ENCODE measurements at regions not wholly inside any gene's neighbourhood (a gene's known extent, or its start where the extent isn't known, plus 50 kb on each side); places are given as distances from the start of the nearest gene placed in this dataset.

DNA sequence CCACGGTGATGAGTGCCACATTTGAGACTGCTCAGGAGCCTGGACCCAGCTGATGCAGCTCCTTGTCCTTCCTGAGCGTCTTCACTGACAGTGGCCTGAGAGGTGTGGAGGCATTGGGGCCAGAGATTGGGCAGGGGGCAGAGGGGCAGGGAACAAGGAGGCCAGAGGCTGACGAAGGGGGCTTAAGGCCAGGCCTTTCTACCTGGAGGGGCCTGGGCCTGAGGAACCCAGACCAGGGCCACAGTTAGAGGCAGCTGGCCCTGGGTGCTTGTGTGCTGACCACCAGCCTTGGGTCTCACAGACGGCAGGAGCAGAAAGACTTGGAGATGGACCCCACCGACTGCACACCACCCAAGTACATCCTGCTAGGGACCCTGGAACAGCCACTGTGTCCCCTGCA, 168.2 kb upstream of the ZNF267 start:
- no peak overlapping the region for H3K4me3 ChIP-seq (ENCODE audit: low read depth, low read length)
- FAIRE-seq (no peak), DNase-seq (ENCODE audit: low read depth) (no peak)
- H3K36me3 ChIP-seq (ENCODE audit: control insufficient read depth, insufficient read depth, low read length): peaks cover 26% of the 10 kb centered on the region
- no peaks in the 10 kb centered on the region for H3K27me3 ChIP-seq (ENCODE audit: control insufficient read depth, insufficient read depth, low read length)
- TF ChIP-seq, protein P1, sequence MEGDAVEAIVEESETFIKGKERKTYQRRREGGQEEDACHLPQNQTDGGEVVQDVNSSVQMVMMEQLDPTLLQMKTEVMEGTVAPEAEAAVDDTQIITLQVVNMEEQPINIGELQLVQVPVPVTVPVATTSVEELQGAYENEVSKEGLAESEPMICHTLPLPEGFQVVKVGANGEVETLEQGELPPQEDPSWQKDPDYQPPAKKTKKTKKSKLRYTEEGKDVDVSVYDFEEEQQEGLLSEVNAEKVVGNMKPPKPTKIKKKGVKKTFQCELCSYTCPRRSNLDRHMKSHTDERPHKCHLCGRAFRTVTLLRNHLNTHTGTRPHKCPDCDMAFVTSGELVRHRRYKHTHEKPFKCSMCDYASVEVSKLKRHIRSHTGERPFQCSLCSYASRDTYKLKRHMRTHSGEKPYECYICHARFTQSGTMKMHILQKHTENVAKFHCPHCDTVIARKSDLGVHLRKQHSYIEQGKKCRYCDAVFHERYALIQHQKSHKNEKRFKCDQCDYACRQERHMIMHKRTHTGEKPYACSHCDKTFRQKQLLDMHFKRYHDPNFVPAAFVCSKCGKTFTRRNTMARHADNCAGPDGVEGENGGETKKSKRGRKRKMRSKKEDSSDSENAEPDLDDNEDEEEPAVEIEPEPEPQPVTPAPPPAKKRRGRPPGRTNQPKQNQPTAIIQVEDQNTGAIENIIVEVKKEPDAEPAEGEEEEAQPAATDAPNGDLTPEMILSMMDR (IDR thresholded peaks at IDR 0.05; ENCODE audit: insufficient read depth, low read length, severe bottlenecking): no peak

DNA sequence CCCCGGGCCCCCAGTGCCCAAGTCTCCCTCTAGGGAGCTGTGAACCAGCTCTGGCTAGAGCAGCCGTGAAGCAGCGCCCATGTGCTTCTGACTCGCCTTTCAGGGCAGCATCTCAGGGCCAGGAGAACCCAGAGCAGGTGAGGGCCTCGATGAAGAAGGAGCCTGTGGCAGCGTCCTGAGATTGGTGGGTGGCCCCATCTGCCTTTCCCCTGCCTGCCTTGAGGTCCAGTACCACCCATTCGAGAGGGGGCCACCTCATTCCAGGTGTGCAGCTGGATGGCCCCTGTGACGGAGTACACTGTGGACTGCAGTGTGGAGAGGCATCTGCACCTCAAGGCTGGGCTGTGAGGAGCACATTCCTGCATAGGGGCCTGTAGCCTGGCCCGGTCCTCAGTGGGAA, 167.3 kb upstream of the ZNF267 start:
- Histone ChIP-seq H3K36me3 (ENCODE audit: control insufficient read depth, insufficient read depth, low read length) (peaks cover 26% of the 10 kb centered on the region), H3K27me3 (ENCODE audit: control insufficient read depth, insufficient read depth, low read length) (no peaks in the 10 kb centered on the region), H3K4me3 (ENCODE audit: low read depth, low read length) (no peak overlapping the region)
- FAIRE-seq: no peak
- DNase-seq (ENCODE audit: low read depth): no peak
- TF ChIP-seq, protein P1 (IDR thresholded peaks at IDR 0.05; ENCODE audit: insufficient read depth, low read length, severe bottlenecking): no peak

GRCh38 chr16:31706925-31707324, 166.7 kb upstream of the ZNF267 start:
- no peak for FAIRE-seq
- Histone ChIP-seq H3K36me3 (ENCODE audit: control insufficient read depth, insufficient read depth, low read length) (peaks cover 26% of the 10 kb centered on the region), H3K27me3 (ENCODE audit: control insufficient read depth, insufficient read depth, low read length) (no peaks in the 10 kb centered on the region), H3K4me3 (ENCODE audit: low read depth, low read length) (no peak overlapping the region)
- TF ChIP-seq, protein P1 (IDR thresholded peaks at IDR 0.05; ENCODE audit: insufficient read depth, low read length, severe bottlenecking): no peak
- DNase-seq (ENCODE audit: low read depth): no peak

DNA sequence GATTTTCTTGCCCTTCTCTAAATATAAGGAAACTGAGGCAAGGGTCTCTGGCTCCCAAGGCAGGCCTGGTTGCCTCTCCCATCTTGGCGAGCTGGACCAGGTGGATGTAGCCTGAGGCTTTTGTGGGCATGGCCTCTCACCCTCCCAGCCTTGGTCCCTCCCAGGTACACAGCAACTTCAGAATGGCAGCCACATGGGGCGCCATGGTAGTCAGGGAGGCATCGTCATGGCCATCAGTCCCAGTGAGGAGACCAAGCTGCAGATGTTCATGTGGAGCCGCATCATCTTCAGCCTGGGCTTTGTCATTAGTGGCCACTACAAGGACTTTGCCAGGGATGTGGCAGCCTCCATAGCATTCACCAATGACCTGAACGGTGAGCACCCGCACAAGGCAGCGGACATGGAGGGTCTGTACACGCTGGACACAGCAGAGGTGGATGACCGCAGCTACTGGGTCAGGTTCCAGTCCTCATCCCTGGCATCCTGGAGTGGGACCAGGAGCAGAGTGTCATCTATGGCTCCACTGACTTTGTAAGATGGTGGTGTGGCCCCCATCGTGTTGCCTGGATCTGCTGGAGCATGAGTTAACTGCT, 165.8 kb upstream of the ZNF267 start:
- FAIRE-seq (peak; percentile 76), DNase-seq (ENCODE audit: low read depth) (no peak)
- TF ChIP-seq, protein P1 (IDR thresholded peaks at IDR 0.05; ENCODE audit: insufficient read depth, low read length, severe bottlenecking): no peak
- H3K4me3 ChIP-seq (ENCODE audit: low read depth, low read length): no peak overlapping the region
- no peaks in the 10 kb centered on the region for H3K27me3 ChIP-seq (ENCODE audit: control insufficient read depth, insufficient read depth, low read length)
- peaks cover 26% of the 10 kb centered on the region for H3K36me3 ChIP-seq (ENCODE audit: control insufficient read depth, insufficient read depth, low read length)

DNA sequence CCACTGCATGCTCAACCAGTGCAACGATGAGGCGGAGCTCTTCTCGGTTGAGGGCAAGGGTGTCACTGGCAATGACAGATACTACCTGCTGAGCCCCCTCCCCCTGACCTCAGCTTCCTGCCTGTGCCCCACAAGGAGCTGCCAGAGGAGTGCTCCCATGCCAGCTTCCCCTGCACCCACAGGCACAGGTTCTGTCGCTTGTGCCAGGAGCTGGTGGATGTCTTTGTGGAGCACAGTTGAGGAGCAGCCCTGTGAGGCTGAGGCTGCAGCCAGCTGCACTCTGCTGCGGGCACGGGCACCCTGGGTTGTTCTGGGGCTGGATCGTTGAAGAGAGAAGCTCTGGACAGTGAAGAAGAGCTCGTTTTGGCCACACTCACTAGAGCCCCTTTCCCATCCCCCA, 165.3 kb upstream of the ZNF267 start:
- peaks cover 26% of the 10 kb centered on the region for H3K36me3 ChIP-seq (ENCODE audit: control insufficient read depth, insufficient read depth, low read length)
- no peak overlapping the region for H3K4me3 ChIP-seq (ENCODE audit: low read depth, low read length)
- DNase-seq (ENCODE audit: low read depth) (no peak), FAIRE-seq (no peak)
- no peaks in the 10 kb centered on the region for H3K27me3 ChIP-seq (ENCODE audit: control insufficient read depth, insufficient read depth, low read length)
- TF ChIP-seq, protein P1 (IDR thresholded peaks at IDR 0.05; ENCODE audit: insufficient read depth, low read length, severe bottlenecking): no peak

- Histone ChIP-seq H3K27me3 (ENCODE audit: control insufficient read depth, insufficient read depth, low read length) (no peaks in the 10 kb centered on the region), H3K4me3 (ENCODE audit: low read depth, low read length) (no peak overlapping the region), H3K36me3 (ENCODE audit: control insufficient read depth, insufficient read depth, low read length) (peaks cover 22% of the 10 kb centered on the region)
- no peak for DNase-seq (ENCODE audit: low read depth)
- no peak for FAIRE-seq
- TF ChIP-seq, protein P1 (IDR thresholded peaks at IDR 0.05; ENCODE audit: insufficient read depth, low read length, severe bottlenecking): no peak
These were observed 164.4 kb upstream of the ZNF267 start for GRCh38 chr16:31709181-31709580.
